Colonic mucosa (tissue), 4 donors: ENCODE measurements at regions not wholly inside any gene's neighbourhood (a gene's known extent, or its start where the extent isn't known, plus 50 kb on each side); places are given as distances from the start of the nearest gene placed in this dataset.

ENCODE experiments used
- DNase-seq: peaks from one replicate; pipeline ENCODE4 v3.0.0-alpha.2; 2020
- H3K27ac ChIP-seq: fragments of 200-600 bp; one replicate; pipeline ENCODE4 v1.8.0; 2021
- H3K27me3 ChIP-seq: fragments of 200-600 bp; one replicate; pipeline ENCODE4 v1.8.0; 2021
- H3K36me3 ChIP-seq: fragments of 200-600 bp; one replicate; pipeline ENCODE4 v1.8.0; 2021
- H3K4me1 ChIP-seq: fragments of 200-600 bp; one replicate; pipeline ENCODE4 v1.8.0; 2021; ENCODE audit warnings: mild to moderate bottlenecking
- H3K4me3 ChIP-seq: fragments of 200-600 bp; one replicate; pipeline ENCODE4 v1.8.0; 2021
- H3K9ac ChIP-seq, 2 donors: one replicate each; pipeline ENCODE4 v1.7.0; 2013; ENCODE audit warnings: control low read depth in 2 of 2, low read depth in 2 of 2, low read length in 2 of 2
- H3K9me3 ChIP-seq: fragments of 200-600 bp; one replicate; pipeline ENCODE4 v1.8.0; 2021
- intact Hi-C: fragments of 100-400 bp; cut with DNase I; formaldehyde crosslinking; loops from one replicate; pipeline ENCODE4 v1.14.1; 2022
- TF ChIP-seq, protein P1 (sequence below): fragments of 200-600 bp; IDR thresholded peaks from one replicate; pipeline ENCODE4 v1.8.0; 2022; ENCODE audit warnings: antibody characterized with exemption, mild to moderate bottlenecking
- donor health status: healthy.
- donor health status: DM: no; HTN: no; CAD: no.
- donor health status: DM: no; HTN: no; CAD: no.

DNA sequence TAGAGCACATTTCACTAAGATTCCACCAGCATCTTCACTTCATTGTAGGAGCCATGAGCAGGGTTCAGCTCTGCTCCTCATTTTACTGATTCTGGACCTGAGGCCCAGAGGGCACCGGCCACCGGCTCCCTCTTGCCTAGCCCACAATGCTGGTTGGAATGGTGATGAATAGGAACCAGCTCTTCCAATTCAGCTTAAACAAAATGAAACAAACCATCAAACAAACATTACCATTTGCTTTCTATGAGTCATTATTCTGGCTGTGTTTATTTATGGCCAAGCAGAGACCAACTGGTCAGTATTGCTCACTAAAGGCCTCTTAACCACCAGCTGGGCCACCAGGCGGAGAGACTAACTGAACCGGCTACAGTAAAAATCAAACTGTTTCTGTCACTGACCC, 176.7 kb downstream of the MTX2 start:
- intact Hi-C loops, result no loop called here
- Histone ChIP-seq H3K9ac (no peak overlapping the region), H3K4me1 (no peaks in the 10 kb centered on the region), H3K27ac (no peak overlapping the region), H3K27me3 (no peaks in the 10 kb centered on the region), H3K9me3 (no peaks in the 10 kb centered on the region), H3K36me3 (no peaks in the 10 kb centered on the region), H3K4me3 (no peak overlapping the region)
- TF ChIP-seq, protein P1, sequence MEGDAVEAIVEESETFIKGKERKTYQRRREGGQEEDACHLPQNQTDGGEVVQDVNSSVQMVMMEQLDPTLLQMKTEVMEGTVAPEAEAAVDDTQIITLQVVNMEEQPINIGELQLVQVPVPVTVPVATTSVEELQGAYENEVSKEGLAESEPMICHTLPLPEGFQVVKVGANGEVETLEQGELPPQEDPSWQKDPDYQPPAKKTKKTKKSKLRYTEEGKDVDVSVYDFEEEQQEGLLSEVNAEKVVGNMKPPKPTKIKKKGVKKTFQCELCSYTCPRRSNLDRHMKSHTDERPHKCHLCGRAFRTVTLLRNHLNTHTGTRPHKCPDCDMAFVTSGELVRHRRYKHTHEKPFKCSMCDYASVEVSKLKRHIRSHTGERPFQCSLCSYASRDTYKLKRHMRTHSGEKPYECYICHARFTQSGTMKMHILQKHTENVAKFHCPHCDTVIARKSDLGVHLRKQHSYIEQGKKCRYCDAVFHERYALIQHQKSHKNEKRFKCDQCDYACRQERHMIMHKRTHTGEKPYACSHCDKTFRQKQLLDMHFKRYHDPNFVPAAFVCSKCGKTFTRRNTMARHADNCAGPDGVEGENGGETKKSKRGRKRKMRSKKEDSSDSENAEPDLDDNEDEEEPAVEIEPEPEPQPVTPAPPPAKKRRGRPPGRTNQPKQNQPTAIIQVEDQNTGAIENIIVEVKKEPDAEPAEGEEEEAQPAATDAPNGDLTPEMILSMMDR, result no peak
- no peak for DNase-seq

GRCh38 chr2:176446718-176447414, 177.6 kb downstream of the MTX2 start:
- no peaks in the 10 kb centered on the region for H3K4me1 ChIP-seq
- H3K4me3 ChIP-seq, result no peak overlapping the region
- no peaks in the 10 kb centered on the region for H3K9me3 ChIP-seq
- DNase-seq, result no peak
- TF ChIP-seq, protein P1, result no peak
- no peak overlapping the region for H3K9ac ChIP-seq
- intact Hi-C loops, result no loop called here
- H3K36me3 ChIP-seq, result no peaks in the 10 kb centered on the region
- H3K27me3 ChIP-seq, result no peaks in the 10 kb centered on the region
- no peak overlapping the region for H3K27ac ChIP-seq

GRCh38 chr2:176447616-176448015, 178.4 kb downstream of the MTX2 start:
- intact Hi-C loops, result no loop called here
- no peaks in the 10 kb centered on the region for H3K9me3 ChIP-seq
- TF ChIP-seq, protein P1, result no peak
- no peaks in the 10 kb centered on the region for H3K27me3 ChIP-seq
- DNase-seq, result no peak
- no peak overlapping the region for H3K4me3 ChIP-seq
- no peaks in the 10 kb centered on the region for H3K4me1 ChIP-seq
- H3K27ac ChIP-seq, result no peak overlapping the region
- H3K9ac ChIP-seq, result no peak overlapping the region
- no peaks in the 10 kb centered on the region for H3K36me3 ChIP-seq

GRCh38 chr2:176449852-176450251, 180.6 kb downstream of the MTX2 start:
- Histone ChIP-seq H3K9ac (no peak overlapping the region), H3K27ac (no peak overlapping the region), H3K4me3 (no peak overlapping the region), H3K4me1 (no peaks in the 10 kb centered on the region), H3K27me3 (no peaks in the 10 kb centered on the region), H3K36me3 (no peaks in the 10 kb centered on the region), H3K9me3 (no peaks in the 10 kb centered on the region)
- no peak for DNase-seq
- TF ChIP-seq, protein P1, result no peak
- intact Hi-C loops, result no loop called here

GRCh38 chr2:176453784-176454183, 184.5 kb downstream of the MTX2 start:
- no peaks in the 10 kb centered on the region for H3K9me3 ChIP-seq
- no peaks in the 10 kb centered on the region for H3K36me3 ChIP-seq
- H3K27me3 ChIP-seq, result no peaks in the 10 kb centered on the region
- H3K9ac ChIP-seq, result no peak overlapping the region
- TF ChIP-seq, protein P1, result no peak
- H3K27ac ChIP-seq, result no peak overlapping the region
- H3K4me3 ChIP-seq, result no peak overlapping the region
- intact Hi-C loops, result loop anchor here (1.0 kb wide), 1 partner anchor 313 kb away; no protein-coding TSS in a partner anchor
- H3K4me1 ChIP-seq, result no peaks in the 10 kb centered on the region
- DNase-seq, result no peak
